ENCODE measurements at regions not wholly inside any gene's neighbourhood (a gene's known extent, or its start where the extent isn't known, plus 50 kb on each side); places are given as distances from the start of the nearest gene placed in this dataset.

DNA sequence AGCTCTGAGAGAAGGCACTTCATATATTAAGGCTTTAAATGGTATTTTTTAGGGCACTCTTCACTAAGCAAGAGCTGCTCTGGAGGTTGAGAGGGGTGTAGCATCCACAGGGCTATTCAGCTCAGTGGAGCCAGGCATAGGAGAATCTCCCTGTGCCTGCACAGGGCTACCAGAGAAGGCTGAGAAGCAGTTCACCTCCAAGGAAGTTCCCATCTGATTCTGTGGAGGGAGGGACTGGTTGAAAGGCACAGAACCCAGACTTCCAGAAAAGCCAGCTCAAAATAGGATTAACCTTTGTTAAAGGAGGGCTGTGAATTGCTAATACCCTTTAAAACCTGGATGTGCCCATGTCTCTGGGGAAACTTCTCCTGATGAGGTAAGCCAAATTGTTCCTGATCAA is 304.5 kb downstream of the TTLL7 start:
- intact Hi-C loops (cut with DNase I): no loop called here
- Histone ChIP-seq H3K9me3 (replicated peaks in 1 of 3) (no peaks in the 10 kb centered on the region), H3K36me3 (replicated peaks in 1 of 2) (no peaks in the 10 kb centered on the region), H3K27me3 (no peaks in the 10 kb centered on the region), H3K4me3 (no peak overlapping the region), H3K4me1 (replicated peaks in 1 of 2) (no peaks in the 10 kb centered on the region), H3K27ac (peak overlapping the region in 1 of 5 donors; percentile 28)
- no peak for TF ChIP-seq POLR2A (IDR thresholded peaks at IDR 0.05)
- TF ChIP-seq, protein P1, sequence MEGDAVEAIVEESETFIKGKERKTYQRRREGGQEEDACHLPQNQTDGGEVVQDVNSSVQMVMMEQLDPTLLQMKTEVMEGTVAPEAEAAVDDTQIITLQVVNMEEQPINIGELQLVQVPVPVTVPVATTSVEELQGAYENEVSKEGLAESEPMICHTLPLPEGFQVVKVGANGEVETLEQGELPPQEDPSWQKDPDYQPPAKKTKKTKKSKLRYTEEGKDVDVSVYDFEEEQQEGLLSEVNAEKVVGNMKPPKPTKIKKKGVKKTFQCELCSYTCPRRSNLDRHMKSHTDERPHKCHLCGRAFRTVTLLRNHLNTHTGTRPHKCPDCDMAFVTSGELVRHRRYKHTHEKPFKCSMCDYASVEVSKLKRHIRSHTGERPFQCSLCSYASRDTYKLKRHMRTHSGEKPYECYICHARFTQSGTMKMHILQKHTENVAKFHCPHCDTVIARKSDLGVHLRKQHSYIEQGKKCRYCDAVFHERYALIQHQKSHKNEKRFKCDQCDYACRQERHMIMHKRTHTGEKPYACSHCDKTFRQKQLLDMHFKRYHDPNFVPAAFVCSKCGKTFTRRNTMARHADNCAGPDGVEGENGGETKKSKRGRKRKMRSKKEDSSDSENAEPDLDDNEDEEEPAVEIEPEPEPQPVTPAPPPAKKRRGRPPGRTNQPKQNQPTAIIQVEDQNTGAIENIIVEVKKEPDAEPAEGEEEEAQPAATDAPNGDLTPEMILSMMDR (IDR thresholded peaks at IDR 0.05): no peak
- no peak for DNase-seq

DNA sequence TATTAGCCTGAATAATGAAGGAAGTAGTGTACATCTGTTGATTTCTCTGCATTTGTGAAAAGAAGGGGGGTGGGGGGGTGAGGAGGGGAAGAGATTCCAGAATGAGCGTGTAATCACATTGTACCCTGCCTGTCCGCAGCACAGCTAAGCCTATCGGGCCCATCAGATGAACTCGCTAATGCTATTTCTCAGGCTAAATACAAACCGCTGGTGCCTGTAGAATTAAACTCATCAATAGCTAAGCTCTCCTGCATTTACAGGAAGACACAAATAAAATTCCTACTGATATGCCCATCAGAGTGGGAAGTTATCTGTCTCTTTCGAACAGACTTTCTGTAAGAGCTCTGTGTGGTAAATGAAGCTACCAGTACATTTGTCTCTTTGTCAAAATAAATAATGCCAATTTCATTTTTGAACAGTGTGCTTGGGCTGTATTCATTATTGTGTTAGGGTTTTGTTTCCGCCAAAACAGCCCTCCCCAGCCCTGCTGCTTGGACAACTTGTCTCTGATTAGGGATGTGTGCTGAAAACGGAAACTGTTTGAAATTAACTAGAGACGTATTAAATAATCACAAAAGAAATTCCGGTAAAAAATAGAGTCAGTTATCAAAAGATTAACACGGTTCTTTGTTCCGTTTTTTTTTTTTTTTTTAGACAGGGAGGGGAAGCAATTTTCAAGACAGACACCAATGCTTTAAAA is 305.4 kb downstream of the TTLL7 start:
- WGBS, 4 donors: 36 to 43% (median 42%) methylated on average over 12 of the region's 12 CpGs
- H3K36me3 ChIP-seq (replicated peaks in 1 of 2): no peaks in the 10 kb centered on the region
- no peaks in the 10 kb centered on the region for H3K4me1 ChIP-seq (replicated peaks in 1 of 2)
- peak overlapping the region in 1 of 4 donors; percentile 45 for H3K4me3 ChIP-seq
- no peak for TF ChIP-seq POLR2A (IDR thresholded peaks at IDR 0.05)
- TF ChIP-seq, protein P1 (IDR thresholded peaks at IDR 0.05): no peak
- intact Hi-C loops (cut with DNase I): no loop called here
- DNase-seq: peak in 1 of 7 donors; percentile 60
- H3K27ac ChIP-seq: peak overlapping the region in 2 of 5 donors; percentile 28 to 45
- no peaks in the 10 kb centered on the region for H3K9me3 ChIP-seq (replicated peaks in 1 of 3)
- H3K27me3 ChIP-seq: no peaks in the 10 kb centered on the region

DNA sequence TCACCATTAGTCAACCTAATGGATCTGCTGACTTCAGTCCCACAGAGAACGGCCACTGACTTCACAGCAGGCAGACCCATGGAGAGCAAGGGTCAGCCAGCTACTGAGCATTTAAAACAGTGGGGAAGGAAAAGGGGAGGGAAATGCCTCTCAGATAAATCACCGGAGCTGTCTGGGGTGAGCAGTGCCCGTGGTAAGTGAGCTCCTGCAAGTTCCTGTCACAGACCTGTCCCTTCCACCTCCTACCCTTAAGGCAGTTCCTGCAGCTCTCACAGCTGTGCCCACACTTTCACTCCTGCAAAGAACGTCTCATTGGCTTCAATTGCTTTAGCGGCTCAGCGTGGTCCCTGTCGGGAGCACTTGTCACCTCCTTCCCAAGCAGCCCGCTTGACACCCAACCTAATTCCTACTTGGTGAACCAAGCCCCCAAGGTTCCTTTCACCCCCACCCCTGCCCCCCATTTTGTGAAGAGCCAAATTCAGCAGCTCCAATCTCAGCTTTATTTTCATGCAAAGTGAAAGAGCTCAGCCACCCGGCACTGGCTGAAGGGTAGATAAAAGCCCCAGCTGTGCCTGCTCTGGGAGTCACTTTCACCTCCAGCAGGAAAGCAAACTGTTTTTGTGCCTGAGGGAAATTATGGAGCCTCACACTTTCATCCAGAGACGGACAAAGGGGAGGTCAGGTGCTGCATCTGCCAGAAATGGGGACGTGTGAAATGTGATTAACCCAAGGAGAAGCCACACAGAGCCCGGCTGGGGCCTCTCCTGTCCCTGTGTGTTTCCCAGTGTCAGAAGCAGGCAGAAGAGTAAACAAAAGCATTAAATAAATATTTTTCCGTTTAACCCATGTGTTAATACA is 306.2 kb downstream of the TTLL7 start:
- Histone ChIP-seq H3K36me3 (replicated peaks in 1 of 2) (no peaks in the 10 kb centered on the region), H3K4me3 (peak overlapping the region in 2 of 4 donors; percentile 13 to 45), H3K27ac (peak overlapping the region in 2 of 5 donors; percentile 3 to 45), H3K27me3 (no peaks in the 10 kb centered on the region), H3K9me3 (replicated peaks in 1 of 3) (no peaks in the 10 kb centered on the region), H3K4me1 (replicated peaks in 1 of 2) (no peaks in the 10 kb centered on the region)
- 11 to 23% (median 19%) methylated on average over 11 to 13 of the region's 13 CpGs for WGBS, 4 donors
- DNase-seq: peak in 5 of 7 donors; percentile 3 to 74 (median 15)
- TF ChIP-seq, protein P1 (IDR thresholded peaks at IDR 0.05): no peak
- intact Hi-C loops (cut with DNase I): no loop called here

DNA sequence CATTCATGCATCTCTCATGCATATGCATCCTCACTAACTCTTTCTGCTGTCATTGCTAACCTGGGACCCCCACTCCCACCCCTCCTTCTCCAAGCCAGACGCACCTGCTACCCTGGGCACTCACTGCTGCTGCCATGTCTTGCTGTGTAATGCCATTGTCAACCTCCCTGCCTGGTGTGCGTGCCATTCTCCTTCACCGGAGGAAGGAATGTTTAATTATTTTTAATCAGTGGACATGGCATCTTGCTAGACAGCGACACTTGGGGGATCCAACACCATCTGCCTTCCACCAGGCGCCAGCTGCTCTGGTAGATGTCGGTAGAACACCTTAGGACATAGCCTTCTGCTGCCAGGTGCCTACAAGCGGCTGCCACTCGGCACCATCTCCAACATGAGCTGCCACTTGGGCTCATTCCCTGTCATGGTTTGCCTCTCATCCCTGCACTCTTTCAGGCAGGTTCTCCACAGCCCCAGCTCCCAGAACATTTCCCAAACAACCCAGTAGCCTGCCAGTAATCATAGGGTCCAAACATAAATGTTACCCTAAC is 306.9 kb downstream of the TTLL7 start:
- Histone ChIP-seq H3K36me3 (replicated peaks in 1 of 2) (no peaks in the 10 kb centered on the region), H3K9me3 (replicated peaks in 1 of 3) (no peaks in the 10 kb centered on the region), H3K27me3 (no peaks in the 10 kb centered on the region), H3K27ac (no peak overlapping the region), H3K4me1 (replicated peaks in 1 of 2) (no peaks in the 10 kb centered on the region), H3K4me3 (no peak overlapping the region)
- DNase-seq: no peak
- 88 to 92% (median 90%) methylated on average over 8 of the region's 8 CpGs for WGBS, 4 donors
- intact Hi-C loops (cut with DNase I): no loop called here
- TF ChIP-seq, protein P1 (IDR thresholded peaks at IDR 0.05): no peak
- no peak for TF ChIP-seq POLR2A (IDR thresholded peaks at IDR 0.05)

Data from adrenal gland (tissue), 9 donors.